CD14-positive monocyte (primary cell): ENCODE measurements at regions not wholly inside any gene's neighbourhood (a gene's known extent, or its start where the extent isn't known, plus 50 kb on each side); places are given as distances from the start of the nearest gene placed in this dataset.

ENCODE experiments used
- DNase-seq, 3 donors: peaks; one replicate each; pipeline ENCODE4 v3.0.0-alpha.2; 2011 to 2022
- H2AFZ ChIP-seq: 2 replicates; pipeline ENCODE4 v1.6.0; 2012; ENCODE audit warnings: mild to moderate bottlenecking, low read depth, low read length, inconsistent platforms; ENCODE audit not compliant: insufficient read depth, poor library complexity, severe bottlenecking
- H3K27ac ChIP-seq, 2 donors: 1 replicate in 1 of 2; 2 replicates in 1 of 2; pipeline ENCODE4 v1.5.1; 2012 to 2013; ENCODE audit warnings: low read length in 2 of 2, control low read depth in 1 of 2, inconsistent platforms in 1 of 2, low read depth in 1 of 2, mild to moderate bottlenecking in 1 of 2
- H3K27me3 ChIP-seq, 2 donors: one replicate each; pipeline versions ENCODE4 v1.6.0 to v1.6.1; 2011 to 2013; ENCODE audit warnings: low read length in 2 of 2; ENCODE audit not compliant: control insufficient read depth in 2 of 2, insufficient read depth in 2 of 2
- H3K36me3 ChIP-seq, 2 donors: replicated peaks in 1 of 2; 1 replicate in 1 of 2; 2 replicates in 1 of 2; pipeline versions ENCODE4 v1.5.1 to v1.6.1; 2012 to 2013; ENCODE audit warnings: low read length in 2 of 2, control low read depth in 1 of 2, inconsistent platforms in 1 of 2, mild to moderate bottlenecking in 1 of 2; ENCODE audit not compliant: insufficient read depth in 2 of 2, control insufficient read depth in 1 of 2
- H3K4me1 ChIP-seq, 2 donors: 1 replicate in 1 of 2; 2 replicates in 1 of 2; pipeline versions ENCODE4 v1.5.1 to v1.6.1; 2012 to 2013; ENCODE audit warnings: low read length in 2 of 2, control low read depth in 1 of 2, inconsistent platforms in 1 of 2, mild to moderate bottlenecking in 1 of 2, moderate library complexity in 1 of 2; ENCODE audit not compliant: insufficient read depth in 2 of 2, control insufficient read depth in 1 of 2
- H3K4me2 ChIP-seq: replicated peaks from 2 replicates; pipeline ENCODE3; 2012; ENCODE audit warnings: low read length, moderate library complexity, mild to moderate bottlenecking; ENCODE audit not compliant: poor library complexity, severe bottlenecking; ENCODE audit errors: extremely low read depth
- H3K4me3 ChIP-seq, 3 experiments: fragments of 200-600 bp in 1 of 3; sonication (generic) in 1 of 3; replicated peaks in 1 of 3; 1 replicate in 2 of 3; 2 replicates in 1 of 3; pipeline ENCODE4 v1.5.1; 2011 to 2013; ENCODE audit warnings: low read length in 3 of 3, mild to moderate bottlenecking in 3 of 3, control low read depth in 2 of 3, low read depth in 2 of 3, inconsistent platforms in 1 of 3, moderate library complexity in 1 of 3
- H3K79me2 ChIP-seq: 2 replicates; pipeline ENCODE4 v1.6.0; 2012; ENCODE audit warnings: mild to moderate bottlenecking, control low read depth, inconsistent platforms, low read length, moderate library complexity; ENCODE audit not compliant: insufficient read depth
- H3K9ac ChIP-seq: 2 replicates; pipeline ENCODE4 v1.6.0; 2017; ENCODE audit warnings: low read length, mild to moderate bottlenecking; ENCODE audit not compliant: insufficient read depth, poor library complexity, severe bottlenecking
- H3K9me3 ChIP-seq, 2 donors: replicated peaks in 1 of 2; 1 replicate in 1 of 2; 2 replicates in 1 of 2; pipeline versions ENCODE4 v1.5.1 to v1.6.1; 2012 to 2013; ENCODE audit warnings: low read length in 2 of 2, control low read depth in 1 of 2; ENCODE audit not compliant: control insufficient read depth in 1 of 2, insufficient read depth in 1 of 2
- H4K20me1 ChIP-seq: 2 replicates; pipeline ENCODE4 v1.6.0; 2012; ENCODE audit warnings: mild to moderate bottlenecking, low read length, control low read depth, moderate library complexity; ENCODE audit not compliant: insufficient read depth
- H3K27ac Mint-ChIP-seq, 7 donors: one replicate each; pipeline ENCODE4 v1.8.0; 2020; ENCODE audit warnings: mild to moderate bottlenecking in 7 of 7, mixed read lengths in 7 of 7, moderate library complexity in 6 of 7, inconsistent platforms in 2 of 7
- H3K27me3 Mint-ChIP-seq, 3 donors: one replicate each; pipeline ENCODE4 v1.8.0; 2021 to 2022; ENCODE audit warnings: low read depth in 3 of 3, mild to moderate bottlenecking in 3 of 3, mixed read lengths in 3 of 3, moderate library complexity in 3 of 3, inconsistent platforms in 1 of 3
- H3K36me3 Mint-ChIP-seq, 2 donors: one replicate each; pipeline ENCODE4 v1.8.0; 2020; ENCODE audit warnings: mixed read lengths in 2 of 2, inconsistent platforms in 1 of 2, mild to moderate bottlenecking in 1 of 2
- H3K4me1 Mint-ChIP-seq: one replicate; pipeline ENCODE4 v1.8.0; 2020; ENCODE audit warnings: mild to moderate bottlenecking, mixed read lengths
- H3K4me3 Mint-ChIP-seq, 2 donors: one replicate each; pipeline ENCODE4 v1.8.0; 2020; ENCODE audit warnings: mild to moderate bottlenecking in 2 of 2, mixed read lengths in 2 of 2, moderate library complexity in 1 of 2
- H3K9me3 Mint-ChIP-seq, 7 donors: one replicate each; pipeline ENCODE4 v1.8.0; 2020 to 2022; ENCODE audit warnings: mixed read lengths in 7 of 7, mild to moderate bottlenecking in 6 of 7, moderate library complexity in 6 of 7, inconsistent platforms in 2 of 7
- CTCF ChIP-seq: fragments of 200-600 bp; IDR thresholded peaks from one replicate; pipeline ENCODE4 v1.8.0; 2022; ENCODE audit warnings: antibody characterized with exemption, mild to moderate bottlenecking
- WGBS: methylation state at CpG from one replicate; pipeline ENCODE4 v1.1.5; 2013; ENCODE audit warnings: missing lambda C conversion rate; ENCODE audit not compliant: insufficient coverage; 5-methylcytosine and 5-hydroxymethylcytosine counted together
- intact Hi-C, 2 donors: fragments of 100-400 bp; cut with micrococcal nuclease; formaldehyde crosslinking; loops; one replicate each; pipeline versions ENCODE4 v1.15.0 to v1.15.1; 2023

GRCh38 chr6:134604014-134604676, 286.2 kb upstream of the SGK1 start:
- Histone ChIP-seq H3K79me2 (no peaks in the 10 kb centered on the region), H3K36me3 (no peaks in the 10 kb centered on the region), H2AFZ (no peak overlapping the region), H3K4me2 (no peak overlapping the region), H3K27me3 (no peaks in the 10 kb centered on the region), H3K27ac (no peak overlapping the region), H4K20me1 (no peaks in the 10 kb centered on the region), H3K4me3 (no peak overlapping the region), H3K9me3 (peaks cover 7 to 15% of the 10 kb centered on the region in 2 donors), H3K9ac (no peak overlapping the region), H3K4me1 (peaks cover 8 to 9% of the 10 kb centered on the region in 2 donors)
- H3K4me1 Mint-ChIP-seq, result peaks cover 8% of the 10 kb centered on the region
- 96% methylated on average over 15 of the region's 20 CpGs for WGBS
- peaks cover 0 to 2% (median 0%) of the 10 kb centered on the region in 3 donors for H3K27me3 Mint-ChIP-seq
- intact Hi-C loops, result no loop called here
- TF ChIP-seq CTCF, result no peak
- DNase-seq, result no peak
- peaks cover 10 to 28% (median 16%) of the 10 kb centered on the region in 7 donors for H3K9me3 Mint-ChIP-seq
- H3K27ac Mint-ChIP-seq, result no peak overlapping the region
- H3K4me3 Mint-ChIP-seq, result no peak overlapping the region
- peaks cover 0 to 4% of the 10 kb centered on the region in 2 donors for H3K36me3 Mint-ChIP-seq

GRCh38 chr6:134603561-134603960, 285.6 kb upstream of the SGK1 start:
- Histone ChIP-seq H3K9me3 (peaks cover 7 to 15% of the 10 kb centered on the region in 2 donors), H4K20me1 (no peaks in the 10 kb centered on the region), H3K4me3 (no peak overlapping the region), H3K79me2 (no peaks in the 10 kb centered on the region), H3K9ac (no peak overlapping the region), H3K36me3 (no peaks in the 10 kb centered on the region), H3K4me1 (peaks cover 8 to 9% of the 10 kb centered on the region in 2 donors), H2AFZ (no peak overlapping the region), H3K4me2 (no peak overlapping the region), H3K27me3 (no peaks in the 10 kb centered on the region), H3K27ac (no peak overlapping the region)
- Mint-ChIP-seq H3K4me1 (peaks cover 8% of the 10 kb centered on the region), H3K4me3 (no peak overlapping the region), H3K36me3 (peaks cover 0 to 4% of the 10 kb centered on the region in 2 donors), H3K9me3 (peaks cover 13 to 28% (median 16%) of the 10 kb centered on the region in 7 donors), H3K27me3 (peaks cover 0 to 2% (median 0%) of the 10 kb centered on the region in 3 donors), H3K27ac (no peak overlapping the region)
- intact Hi-C loops, result no loop called here
- no peak for TF ChIP-seq CTCF
- peak; percentile 23 to 54 (median 45) for DNase-seq
- 0% methylated on average over 1 of the region's 4 CpGs for WGBS
